Activated CD4-positive, alpha-beta T cell treated with anti-CD3 and anti-CD28 coated beads, Interleukin-2, Interleukin-6, amounts not matched to agents 100 ng/mL and 50 ng/mL, durations not matched to agents 16 hours and 8 hours (primary cell): ENCODE measurements at regions not wholly inside any gene's neighbourhood (a gene's known extent, or its start where the extent isn't known, plus 50 kb on each side); places are given as distances from the start of the nearest gene placed in this dataset.

Experiments
- DNase-seq: peaks from one replicate; pipeline ENCODE4 v3.0.0-alpha.2; 2020

DNA sequence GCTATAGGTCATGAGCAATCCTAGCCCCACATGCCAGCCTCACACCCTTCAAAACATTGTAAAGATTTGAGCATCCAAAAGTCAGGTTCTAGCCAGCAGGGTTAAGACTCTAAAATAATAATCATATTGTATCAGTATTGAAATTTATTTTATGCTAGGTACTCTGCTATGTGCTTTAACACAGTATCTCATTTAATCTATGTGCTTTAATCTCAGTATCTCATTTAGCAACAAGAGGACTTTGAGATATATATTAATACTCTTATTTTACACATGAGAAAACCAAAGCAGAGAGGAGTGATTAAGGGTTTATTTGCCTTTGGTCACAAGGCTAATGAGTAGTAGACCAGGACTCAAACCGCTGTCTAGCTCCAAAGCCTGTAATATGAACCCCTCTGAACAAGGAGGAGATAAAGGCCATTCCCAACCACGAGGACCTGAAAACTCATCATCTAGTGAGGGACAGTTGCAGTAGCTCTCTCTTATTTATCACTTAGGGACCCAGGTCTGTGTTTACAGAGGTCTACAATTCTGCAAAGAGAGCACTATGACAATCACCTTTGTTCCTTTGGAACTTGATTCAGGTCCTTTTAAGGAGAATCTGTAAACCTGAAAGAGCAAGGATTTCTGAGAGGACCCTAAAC is 116.5 kb upstream of the SERTAD2 start:
- no peak for DNase-seq

DNA sequence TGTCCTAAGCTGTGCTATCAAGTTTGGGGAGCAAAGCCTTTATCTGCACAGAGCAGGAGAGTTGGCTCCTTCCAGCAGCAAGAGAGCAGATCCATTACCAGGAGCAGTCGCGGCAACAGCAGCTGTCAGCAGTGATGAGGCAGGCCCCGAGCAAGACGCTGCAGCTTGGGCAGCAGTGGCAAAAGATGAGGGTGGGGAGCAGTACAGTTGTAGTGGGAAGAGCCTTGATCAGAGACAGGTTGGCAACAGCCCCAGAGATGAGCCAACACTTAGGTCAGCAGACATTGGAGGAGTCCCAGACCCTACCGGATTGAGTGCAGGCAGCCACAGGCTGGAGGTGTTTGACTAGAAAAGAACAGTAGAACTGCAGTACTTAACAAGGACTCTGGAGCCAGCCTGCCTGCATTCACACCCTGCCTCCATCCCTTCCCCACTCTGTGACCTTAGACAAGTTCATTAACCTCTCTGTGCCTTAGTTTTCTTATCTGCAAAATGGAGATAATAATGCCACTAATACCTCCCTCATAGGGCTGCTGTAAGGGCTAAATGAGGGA is 117.1 kb upstream of the SERTAD2 start:
- DNase-seq: no peak

DNA sequence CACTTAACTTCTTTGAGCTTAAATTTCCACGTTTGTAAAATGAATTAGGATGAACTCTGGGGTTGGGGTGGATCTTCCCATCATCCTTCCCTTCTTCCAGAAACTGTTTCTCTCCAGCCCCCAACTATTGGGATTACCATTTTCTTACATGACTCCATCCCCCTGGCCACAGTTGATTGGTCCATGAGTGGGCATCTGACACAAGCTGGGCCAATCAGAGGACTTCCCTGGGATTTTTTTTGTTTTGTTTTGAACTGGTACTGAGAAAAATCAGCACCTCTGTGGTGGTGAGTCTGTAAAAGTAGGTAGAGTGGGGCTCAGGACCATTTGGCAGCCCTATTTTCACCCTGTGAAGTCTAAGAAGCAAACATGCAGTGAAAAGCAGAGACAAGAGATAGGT is 118.0 kb upstream of the SERTAD2 start:
- no peak for DNase-seq

DNA sequence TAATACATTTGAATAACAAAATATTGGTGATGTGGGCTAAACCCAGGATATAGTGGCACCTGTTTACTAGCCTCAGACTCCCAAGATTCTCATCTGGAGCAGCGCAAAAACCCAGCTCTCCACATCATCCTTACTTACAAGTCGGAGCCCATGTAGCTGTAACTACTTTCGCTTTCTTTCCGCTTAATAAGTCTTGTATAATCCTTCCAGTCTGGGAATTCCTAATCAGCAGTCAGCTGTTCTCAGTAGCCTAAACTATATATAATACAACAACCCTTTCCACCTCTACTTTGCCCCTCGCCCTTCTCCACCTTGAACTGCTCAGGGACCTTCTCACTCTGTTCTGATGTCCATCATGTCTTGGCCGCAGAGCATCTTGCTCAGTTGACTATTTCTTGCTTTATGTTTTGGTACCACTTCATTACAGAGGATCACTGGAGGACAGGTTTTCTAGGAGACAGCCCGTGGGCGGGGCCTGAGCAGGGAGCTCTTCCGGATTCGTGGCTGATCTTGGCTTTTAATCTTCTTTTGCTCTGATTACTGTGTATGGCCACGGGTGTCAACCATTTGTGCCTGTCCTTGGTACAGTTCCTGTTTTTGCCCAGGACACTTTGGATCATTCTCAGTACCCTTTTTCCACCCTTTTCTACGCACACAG is 119.9 kb upstream of the SERTAD2 start:
- DNase-seq: no peak

DNA sequence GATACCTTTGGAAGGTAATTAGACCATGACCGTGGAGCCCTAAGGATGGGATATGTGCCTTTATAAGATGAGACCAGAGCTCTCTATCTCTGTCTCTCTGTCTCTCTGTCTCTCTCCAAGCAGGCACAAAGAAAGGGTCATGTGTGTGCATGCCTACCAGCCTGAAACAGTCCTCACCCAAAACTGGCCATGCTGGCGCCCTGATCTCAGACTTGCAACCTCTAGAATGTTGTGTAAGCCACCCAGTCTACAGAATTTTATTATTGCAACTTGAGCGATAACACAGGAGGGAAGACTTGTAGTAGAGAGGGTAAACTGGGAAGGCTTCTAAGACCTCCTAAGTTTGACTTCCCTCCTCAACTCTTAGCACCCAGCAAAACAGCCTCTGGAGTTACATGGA is 124.1 kb upstream of the SERTAD2 start:
- DNase-seq: no peak

DNA sequence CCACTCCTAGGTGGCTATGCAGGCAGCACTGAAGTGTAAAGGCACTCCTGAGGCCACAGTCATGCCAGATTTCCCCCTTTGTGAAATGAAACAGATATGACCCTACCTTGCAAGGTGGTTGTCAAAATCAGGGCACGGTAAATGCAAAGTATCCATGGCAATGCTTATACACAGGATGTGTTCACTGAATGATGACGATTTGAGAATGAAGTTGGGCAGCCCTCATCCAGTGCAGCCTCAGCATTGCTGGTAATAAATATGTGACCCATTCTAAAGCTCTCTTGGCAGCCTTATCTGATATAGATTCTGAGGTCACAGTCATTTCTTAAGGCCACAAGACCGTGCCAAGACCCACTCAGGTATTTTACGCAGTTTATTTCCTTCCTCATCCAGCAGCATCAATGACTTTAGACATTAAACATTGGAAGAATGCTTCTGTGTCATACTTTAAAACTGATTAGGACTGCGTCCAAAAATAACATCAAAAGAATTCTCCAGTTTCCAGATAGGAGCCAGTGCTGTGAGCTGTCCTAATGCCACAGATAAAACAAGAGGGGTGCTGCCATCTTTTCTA is 125.5 kb upstream of the SERTAD2 start:
- DNase-seq: no peak

DNA sequence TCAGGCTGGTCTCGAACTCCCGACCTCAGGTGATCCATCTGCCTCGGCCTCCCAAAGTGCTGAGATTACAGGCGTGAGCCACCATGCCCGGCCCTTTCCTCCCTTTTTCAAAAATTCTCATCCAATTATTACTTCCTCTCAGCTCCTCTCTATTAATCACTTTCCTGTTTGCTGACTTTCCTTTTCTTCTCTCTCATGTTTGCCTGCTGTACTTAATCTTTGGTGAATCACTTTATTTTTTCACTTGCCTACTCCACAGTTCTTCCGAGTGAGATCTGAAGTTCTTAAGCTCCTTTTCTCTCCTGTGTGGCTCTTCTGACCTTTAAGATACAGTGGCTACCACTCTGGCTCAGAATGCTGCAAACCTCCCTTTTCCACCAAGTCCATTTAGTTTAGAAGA is 126.3 kb upstream of the SERTAD2 start:
- DNase-seq: no peak

DNA sequence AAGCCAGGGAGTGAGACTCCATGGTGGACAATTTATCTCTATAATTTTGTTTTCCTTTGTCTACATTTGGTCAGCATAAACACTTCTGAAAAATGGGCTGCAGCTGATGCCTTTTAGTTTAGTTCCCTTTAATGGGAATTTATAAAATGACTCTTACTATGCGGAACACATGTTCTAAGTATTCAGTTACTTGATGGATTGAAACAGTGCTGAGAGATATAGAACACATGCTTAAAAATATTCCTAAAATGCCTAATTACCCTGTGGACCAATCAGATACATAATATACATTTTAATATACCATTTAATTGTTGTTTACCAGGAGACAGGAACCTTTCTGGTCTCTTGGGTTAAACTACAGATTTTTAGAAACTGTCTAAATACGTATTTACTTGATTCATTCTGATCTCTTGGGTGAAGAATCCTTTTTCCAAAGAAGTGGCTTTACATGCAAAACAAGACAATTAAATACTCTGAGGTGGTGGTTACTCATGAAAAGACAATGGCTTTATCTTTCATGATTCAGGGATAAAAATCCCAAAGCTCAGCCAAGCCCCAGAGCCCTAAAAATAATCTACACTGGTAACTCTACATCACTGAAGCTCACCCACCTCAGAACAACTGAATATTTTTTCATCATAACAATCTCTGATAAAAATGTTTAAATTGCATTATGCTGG is 128.1 kb upstream of the SERTAD2 start:
- no peak for DNase-seq

DNA sequence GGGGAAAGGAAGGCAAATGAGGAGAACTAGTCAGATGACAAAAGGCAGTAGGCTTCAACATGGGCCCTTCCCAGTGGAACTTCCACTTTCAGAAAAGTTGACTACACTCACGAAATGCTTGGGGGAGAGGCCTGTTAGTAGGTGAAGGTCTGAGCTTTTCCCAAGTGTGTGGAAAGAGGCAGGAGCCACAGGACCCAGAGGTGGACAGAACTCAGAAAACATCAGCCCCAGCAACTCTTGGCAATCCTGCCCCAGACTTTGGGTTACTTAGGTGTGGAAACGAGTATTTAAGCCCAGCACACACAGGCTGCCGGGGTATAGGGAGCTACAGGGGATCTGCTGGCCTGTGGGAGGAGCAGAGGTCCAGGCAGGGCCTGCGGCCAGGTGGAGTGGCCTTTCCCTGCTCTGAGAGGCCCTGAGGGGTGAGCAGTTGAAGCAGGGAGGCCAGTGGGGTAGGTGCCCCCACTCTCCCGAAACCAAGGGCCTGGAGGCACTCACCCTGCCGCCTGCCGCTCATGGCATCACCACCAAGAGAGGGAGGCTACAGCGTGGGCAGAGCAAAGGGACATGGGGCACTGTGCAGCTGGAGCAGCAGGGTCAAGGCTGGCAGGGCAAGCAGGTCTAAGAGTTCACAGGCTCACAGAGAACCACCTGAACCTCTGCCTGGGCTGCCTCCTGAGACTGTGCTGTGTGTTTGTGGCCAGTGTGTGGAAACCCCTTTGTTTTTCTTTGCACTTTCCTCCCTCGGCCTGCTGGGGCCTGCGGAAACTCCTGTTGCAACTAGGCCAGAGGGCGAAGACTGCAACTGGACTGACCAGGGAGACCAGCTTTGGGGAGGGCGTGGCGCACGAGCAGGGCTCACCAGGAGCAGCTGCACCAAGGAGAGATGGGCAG is 130.7 kb upstream of the SERTAD2 start:
- DNase-seq: no peak

DNA sequence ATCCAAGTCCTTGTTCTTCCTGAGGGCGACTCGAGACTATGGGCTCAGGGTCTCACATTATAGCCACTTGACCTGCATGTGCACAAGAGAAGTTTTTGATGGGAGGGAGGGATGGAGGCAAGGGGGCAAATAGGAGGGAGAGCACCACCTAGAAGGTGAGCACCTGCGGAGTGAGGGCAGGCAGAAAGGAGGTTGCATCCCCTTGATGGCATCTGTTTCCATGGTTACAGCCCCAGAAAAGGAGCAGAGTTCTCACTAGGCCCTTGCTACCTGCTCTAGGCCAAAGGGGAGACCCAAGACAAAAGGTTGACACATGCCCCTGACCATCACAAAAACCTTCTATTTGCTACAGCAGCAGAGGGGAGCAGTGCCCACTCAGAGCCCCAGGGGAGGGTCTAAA is 131.5 kb upstream of the SERTAD2 start:
- no peak for DNase-seq

DNA sequence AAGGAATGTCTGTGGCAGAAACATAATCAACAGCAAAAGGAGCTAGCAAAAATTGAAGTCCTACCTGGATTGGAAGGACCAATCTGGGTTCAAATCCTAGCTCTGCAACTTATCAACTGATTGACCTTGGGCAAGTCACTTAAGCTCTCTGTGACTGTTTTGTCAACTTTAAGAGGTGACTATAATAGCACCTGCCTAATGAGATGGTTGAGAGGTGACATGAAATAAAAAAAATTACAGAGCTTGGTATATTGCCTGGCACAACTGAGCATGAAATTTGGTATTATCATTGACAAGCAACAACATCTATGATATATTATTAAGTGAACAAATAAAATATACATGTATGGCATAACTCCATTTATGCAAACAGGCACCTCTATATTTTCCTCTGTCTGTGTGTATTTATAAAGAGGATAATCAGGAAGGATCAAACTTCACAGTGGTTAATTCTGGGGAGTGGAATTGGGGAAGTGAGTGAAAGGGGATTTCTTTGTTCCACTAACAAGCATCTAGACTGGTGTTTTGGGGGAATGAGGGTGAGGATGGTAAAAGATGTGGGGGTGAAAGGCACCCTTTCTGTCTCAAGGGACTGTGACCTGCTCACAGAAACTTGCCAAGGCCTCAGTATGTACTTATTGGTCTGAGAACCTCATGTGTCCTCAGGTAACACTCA is 132.8 kb upstream of the SERTAD2 start:
- DNase-seq: no peak

DNA sequence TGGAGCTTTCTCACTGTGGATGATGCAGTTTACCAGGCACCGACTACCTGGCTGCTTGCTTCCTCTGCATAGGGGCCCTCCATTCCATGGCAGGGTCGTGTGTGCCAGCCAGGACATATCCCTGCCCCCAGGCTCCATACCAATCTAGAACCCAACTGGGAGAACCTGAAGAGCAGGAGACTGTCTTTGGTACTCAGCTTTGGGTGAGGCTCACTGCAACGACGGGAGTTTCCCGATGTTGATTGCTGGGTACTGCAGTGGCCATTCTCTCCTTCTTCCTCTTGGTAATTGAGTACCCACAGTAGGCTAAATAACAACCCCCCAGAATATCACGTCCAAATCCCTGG is 133.3 kb upstream of the SERTAD2 start:
- DNase-seq: no peak

DNA sequence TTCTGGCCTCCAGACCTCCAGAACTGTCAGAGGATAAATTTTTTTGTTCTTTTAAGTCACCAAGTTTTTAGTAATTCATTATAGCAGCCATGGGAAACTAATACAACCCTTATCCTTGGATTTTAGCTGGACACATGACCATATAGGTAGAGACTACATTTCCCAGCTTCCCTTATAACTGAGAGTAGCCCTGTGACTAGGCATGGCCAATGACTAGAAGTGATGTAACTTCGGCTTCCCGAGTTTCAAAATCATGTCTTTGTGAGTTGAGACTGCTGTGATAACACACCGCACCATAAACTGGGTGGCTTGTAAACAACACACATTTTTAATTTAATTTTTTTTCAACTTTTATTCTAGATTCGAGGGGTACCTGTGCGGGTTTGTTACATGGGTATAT is 134.0 kb upstream of the SERTAD2 start:
- no peak for DNase-seq

DNA sequence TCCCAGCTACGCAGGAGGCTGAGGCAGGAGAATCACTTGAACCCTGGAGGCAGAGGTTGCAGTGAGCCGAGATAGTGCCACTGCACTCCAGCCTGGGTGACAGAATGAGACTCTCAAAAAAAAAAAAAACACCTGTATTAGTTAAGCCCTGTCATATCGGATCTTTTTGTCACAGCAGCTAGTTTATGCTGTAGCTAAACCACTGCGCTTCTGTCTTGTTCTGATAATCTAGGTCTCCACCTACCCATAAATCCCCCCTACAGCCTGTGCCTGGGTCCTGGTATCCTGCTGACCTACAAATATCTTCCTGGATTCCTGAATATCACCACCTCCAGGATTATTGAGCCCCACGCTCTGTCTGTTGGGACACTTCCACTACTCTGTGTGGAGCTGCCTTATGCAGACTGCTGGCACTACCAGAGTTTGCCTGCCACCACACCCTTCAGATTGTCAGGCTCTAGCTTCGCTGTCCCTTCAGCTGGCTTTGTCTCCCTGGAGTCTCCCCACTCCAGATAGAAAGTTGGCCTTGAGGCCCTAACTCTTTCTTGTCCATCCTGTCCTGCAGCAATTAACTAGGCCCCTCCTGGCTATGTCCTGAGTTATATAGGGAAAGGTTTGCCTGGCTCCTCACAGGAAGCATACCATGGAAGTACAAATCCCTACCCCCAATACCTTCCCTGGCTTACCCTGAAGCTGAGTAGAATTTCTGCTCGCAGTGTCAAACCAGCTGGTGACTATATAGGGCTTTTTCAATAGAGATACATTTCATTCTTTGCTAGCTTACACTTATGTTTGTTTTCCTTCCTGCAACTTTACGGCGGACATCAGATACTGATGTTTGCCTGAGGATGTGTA is 136.0 kb upstream of the SERTAD2 start:
- DNase-seq: no peak

DNA sequence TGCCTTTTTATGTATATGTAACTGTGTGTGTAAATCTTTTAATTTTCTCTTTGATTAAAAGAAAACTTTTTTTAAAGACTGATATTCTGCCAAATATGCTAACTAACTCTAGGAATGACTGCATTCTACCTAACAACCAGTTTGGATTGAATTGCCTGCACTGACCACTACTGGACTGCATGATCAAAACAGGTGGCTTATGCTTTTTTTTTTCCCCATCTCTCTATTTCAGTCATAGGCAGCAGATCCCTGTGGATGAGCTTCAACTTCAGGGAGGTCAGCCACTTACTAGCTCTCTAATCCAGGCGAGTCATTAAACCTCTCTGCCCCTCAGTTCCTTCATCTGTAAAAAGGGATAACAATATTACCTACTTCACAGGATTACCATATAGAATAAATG is 138.6 kb upstream of the SERTAD2 start:
- no peak for DNase-seq

DNA sequence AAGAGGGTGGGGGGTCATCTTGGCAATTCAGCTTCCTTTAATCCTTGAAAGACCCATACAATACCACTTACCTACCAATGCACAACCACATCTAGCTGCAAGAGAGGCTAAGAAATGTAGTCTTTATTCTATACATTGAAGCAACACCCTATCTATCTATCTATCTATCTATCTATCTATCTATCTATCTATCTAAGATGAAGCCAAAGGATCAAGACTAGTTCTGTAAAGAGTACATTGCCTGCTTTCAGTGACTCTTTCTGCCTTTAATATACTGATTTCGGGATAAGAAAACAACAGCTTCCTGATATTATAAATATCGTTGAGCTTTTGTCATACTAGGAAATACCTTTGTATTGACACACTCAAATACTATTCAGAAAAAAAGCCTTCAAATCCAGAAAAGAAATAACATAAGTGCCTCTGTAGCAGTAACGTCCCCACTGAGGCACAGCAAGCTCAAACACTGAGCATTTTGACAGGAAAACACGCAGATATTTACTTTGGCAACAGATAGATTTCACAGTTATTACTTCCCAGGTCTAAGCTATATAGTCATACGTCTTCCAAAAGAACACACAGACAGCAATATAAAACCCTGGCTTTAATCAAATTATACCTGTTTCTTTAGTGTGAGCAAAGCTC is 139.4 kb upstream of the SERTAD2 start:
- DNase-seq: no peak

DNA sequence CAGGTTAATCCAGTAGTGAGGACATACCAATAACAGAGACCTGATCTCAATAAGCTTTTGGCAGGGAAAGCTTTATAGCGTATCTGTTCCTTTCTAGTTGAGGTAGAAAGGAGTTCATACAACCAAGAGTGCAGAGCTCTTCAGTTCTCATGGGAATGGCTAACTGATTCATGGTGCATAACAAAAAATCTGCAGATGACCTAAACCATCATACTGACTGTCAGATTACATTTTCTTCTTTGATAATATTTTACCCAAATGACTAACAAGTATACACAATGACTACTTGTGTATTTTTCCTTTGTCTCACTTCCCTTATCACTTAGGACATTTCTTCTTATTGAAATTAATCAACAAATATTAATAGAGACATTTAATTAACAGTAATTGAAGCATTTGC is 140.0 kb upstream of the SERTAD2 start:
- DNase-seq: no peak

DNA sequence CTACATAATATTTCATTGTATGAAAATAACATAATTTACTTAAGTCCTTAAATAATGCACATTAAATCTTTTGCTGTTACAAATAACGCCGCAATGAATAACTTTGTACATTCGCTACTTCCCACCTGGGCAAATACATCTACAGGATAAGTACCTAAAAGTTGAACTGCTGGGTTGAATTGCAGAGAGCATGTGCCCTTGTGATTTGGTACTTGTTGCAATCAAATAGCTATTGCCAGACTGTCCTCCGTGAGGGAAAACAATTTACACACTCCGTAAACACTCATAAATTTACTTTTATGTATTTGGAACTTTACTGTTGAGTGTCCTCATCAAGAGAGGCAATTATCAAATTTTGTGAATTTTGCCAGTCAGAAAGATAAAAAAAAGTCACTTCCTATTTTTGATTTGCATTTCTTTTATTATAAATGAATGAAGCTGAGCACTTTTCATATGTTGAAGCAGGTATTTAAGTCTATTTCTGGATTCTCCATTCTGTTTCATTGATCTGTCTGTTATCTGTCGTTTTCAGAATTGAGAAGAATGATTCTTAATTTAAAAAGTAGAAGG is 140.8 kb upstream of the SERTAD2 start:
- DNase-seq: no peak

DNA sequence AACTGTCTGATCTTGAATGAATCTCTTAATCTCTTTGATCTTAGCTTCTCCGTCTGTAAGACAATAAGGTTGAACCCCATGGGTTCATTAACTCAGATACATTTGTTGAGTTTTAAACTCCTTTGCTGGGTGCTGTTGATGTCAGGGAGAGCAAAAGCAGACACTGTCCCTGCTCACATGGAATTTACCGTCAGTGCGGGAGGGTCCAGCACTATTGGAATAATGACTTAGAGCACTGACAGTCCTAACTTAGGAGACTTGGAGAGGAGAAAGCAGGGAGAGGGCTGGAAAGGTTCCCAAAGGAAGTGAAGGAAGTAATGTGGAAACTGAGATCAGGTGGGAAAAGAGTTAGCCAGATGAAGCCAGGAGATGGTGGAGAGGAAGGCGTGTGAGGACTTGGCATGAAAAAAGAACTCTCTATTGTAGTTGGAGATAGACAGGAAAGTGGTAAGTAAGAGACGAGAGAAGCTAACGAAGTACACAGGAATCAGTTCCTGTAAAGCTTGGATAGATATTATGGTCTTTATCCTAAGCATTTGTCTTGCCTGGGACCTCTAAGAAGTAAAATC is 141.4 kb upstream of the SERTAD2 start:
- DNase-seq: no peak

DNA sequence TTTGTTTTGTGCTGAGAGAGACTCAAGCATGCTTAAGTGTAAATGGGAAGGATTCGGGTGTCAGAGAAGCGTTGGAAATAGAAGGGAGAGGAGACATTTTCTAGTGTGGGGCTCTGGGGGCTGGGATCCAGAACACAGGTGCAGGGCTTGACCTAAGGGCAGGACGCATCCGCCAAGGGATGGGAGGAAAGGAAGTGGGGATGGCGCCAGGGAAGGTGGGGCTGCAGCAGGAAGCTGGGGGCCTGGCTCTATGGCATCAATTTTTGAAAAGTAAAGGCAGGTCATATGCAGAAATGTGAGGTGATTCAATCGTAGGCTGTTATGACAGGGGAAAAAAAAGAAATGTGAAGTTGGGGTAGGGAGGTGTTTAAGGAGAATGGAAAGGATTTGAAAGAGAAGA is 143.2 kb upstream of the SERTAD2 start:
- DNase-seq: no peak
